IMR-90 (cell line): ENCODE measurements at regions not wholly inside any gene's neighbourhood (a gene's known extent, or its start where the extent isn't known, plus 50 kb on each side); places are given as distances from the start of the nearest gene placed in this dataset.
"Not testable (repeated sequence)": the region's sequence is repeated elsewhere in the genome, so short reads cannot be mapped to it uniquely, and the experiment has no call there.

Source experiments
- BHLHE40 ChIP-seq: fragments of 150-350 bp; IDR thresholded peaks from 2 replicates; pipeline ENCODE4 v1.6.1; 2016; ENCODE audit warnings: mild to moderate bottlenecking, low read depth, low read length
- CEBPB ChIP-seq: IDR thresholded peaks from 2 replicates; pipeline ENCODE4 v1.6.1; 2012; ENCODE audit warnings: low read depth, low read length, improper control_type of control experiment
- CHD1 ChIP-seq: IDR thresholded peaks from 2 replicates; pipeline ENCODE4 v1.6.1; 2012; ENCODE audit warnings: low read depth, low read length, improper control_type of control experiment
- FOS ChIP-seq: fragments of 150-350 bp; IDR thresholded peaks from 2 replicates; pipeline ENCODE4 v1.6.1; 2016; ENCODE audit warnings: low read depth, low read length
- MXI1 ChIP-seq: IDR thresholded peaks from 2 replicates; pipeline ENCODE4 v1.6.1; 2012; ENCODE audit warnings: low read depth, mild to moderate bottlenecking, low read length, moderate library complexity, borderline replicate concordance
- POLR2A ChIP-seq: IDR thresholded peaks from 2 replicates; pipeline ENCODE4 v1.6.1; 2012; ENCODE audit warnings: mild to moderate bottlenecking, low read depth, low read length
- RAD21 ChIP-seq: IDR thresholded peaks from 2 replicates; pipeline ENCODE4 v1.6.1; 2012; ENCODE audit warnings: low read length, improper control_type of control experiment
- RFX5 ChIP-seq: IDR thresholded peaks from 2 replicates; pipeline ENCODE4 v1.8.0; 2012; ENCODE audit warnings: low read depth, mild to moderate bottlenecking, low read length, moderate library complexity
- TF ChIP-seq, protein P1 (sequence below): conservative IDR thresholded peaks from 2 replicates; pipeline ENCODE4 v1.5.1; 2012; ENCODE audit warnings: mild to moderate bottlenecking, low read depth, low read length, improper control_type of control experiment
- TF ChIP-seq, protein P2 (sequence below): fragments of 150-350 bp; IDR thresholded peaks from 2 replicates; pipeline ENCODE4 v1.6.1; 2017; ENCODE audit warnings: mild to moderate bottlenecking, antibody characterized with exemption, low read length, low read depth

DNA sequence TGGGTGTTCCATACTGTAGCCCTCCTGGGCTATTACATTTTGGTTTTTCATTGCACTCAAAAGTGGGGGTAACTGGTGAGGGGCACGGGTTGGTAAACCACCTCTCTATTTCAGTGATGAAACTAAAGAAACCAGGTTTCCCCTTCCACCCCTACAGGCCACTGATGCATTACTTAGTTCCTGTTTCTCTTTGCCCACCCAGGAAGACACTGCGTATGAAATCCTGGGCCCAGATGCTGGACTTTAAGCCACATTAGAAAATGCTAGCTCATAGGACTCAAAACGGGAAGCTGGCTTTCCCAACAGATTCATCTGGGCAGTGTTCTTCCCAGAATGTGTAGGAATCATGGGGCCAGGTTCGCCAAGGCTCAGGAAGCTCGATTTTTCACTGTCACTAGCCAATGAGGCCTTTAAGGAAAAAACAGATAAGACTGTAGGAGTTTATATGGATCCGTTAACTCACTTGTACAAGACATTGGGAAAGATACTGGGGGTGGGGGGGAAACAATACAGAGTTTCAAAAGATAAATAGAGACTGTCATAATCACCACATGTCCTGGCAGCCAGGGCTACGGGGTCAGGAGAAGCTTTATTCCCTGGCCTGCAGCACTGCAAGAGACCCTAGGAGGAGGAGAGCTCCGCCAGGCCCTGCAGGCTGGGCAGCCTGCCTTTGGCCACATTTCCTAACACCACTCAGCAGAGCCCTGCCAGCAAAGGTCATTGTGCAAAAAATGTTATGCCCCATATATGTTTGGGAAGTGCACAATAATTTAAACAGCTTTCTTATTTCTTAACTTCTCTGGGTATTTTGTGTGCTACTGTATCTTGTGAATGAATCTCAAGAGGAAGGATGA, 228.5 kb upstream of the PLGLB2 start:
- not testable (repeated sequence) for TF ChIP-seq RAD21, RFX5, POLR2A, MXI1, BHLHE40, CEBPB, FOS, CHD1
- TF ChIP-seq, protein P1, sequence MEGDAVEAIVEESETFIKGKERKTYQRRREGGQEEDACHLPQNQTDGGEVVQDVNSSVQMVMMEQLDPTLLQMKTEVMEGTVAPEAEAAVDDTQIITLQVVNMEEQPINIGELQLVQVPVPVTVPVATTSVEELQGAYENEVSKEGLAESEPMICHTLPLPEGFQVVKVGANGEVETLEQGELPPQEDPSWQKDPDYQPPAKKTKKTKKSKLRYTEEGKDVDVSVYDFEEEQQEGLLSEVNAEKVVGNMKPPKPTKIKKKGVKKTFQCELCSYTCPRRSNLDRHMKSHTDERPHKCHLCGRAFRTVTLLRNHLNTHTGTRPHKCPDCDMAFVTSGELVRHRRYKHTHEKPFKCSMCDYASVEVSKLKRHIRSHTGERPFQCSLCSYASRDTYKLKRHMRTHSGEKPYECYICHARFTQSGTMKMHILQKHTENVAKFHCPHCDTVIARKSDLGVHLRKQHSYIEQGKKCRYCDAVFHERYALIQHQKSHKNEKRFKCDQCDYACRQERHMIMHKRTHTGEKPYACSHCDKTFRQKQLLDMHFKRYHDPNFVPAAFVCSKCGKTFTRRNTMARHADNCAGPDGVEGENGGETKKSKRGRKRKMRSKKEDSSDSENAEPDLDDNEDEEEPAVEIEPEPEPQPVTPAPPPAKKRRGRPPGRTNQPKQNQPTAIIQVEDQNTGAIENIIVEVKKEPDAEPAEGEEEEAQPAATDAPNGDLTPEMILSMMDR = not testable (repeated sequence)
- TF ChIP-seq, protein P2, sequence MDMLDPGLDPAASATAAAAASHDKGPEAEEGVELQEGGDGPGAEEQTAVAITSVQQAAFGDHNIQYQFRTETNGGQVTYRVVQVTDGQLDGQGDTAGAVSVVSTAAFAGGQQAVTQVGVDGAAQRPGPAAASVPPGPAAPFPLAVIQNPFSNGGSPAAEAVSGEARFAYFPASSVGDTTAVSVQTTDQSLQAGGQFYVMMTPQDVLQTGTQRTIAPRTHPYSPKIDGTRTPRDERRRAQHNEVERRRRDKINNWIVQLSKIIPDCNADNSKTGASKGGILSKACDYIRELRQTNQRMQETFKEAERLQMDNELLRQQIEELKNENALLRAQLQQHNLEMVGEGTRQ = not testable (repeated sequence)
